ENCODE measurements at regions not wholly inside any gene's neighbourhood (a gene's known extent, or its start where the extent isn't known, plus 50 kb on each side); places are given as distances from the start of the nearest gene placed in this dataset.

DNA sequence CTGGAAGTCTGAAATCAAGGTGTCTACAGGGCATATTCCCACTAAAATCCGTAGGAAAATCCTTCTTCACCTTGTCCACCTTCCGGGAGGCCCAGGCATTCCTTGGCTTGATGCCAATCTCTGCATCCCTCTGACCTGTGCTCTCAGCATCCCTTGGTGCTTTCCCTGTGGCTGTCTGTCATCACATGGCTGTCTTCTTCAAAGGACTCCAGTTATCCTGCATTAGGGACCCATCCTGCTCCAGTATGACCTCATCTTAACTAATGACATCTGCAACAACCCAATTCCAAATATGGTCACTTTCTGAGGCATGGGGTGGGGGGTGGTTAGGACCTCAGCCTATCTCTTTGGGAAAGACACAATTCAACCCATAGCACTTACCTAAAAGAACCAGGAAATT lies 423.8 kb downstream of the IRS2 start:
- TF ChIP-seq CTCF (IDR thresholded peaks at IDR 0.05) (no peak), POLR2AphosphoS5 (IDR thresholded peaks at IDR 0.05) (no peak), EP300 (IDR thresholded peaks at IDR 0.05) (no peak)

All from gastroesophageal sphincter (tissue), 3 donors.